Kidney epithelial cell (primary cell): ENCODE measurements at regions not wholly inside any gene's neighbourhood (a gene's known extent, or its start where the extent isn't known, plus 50 kb on each side); places are given as distances from the start of the nearest gene placed in this dataset.
"Not testable (repeated sequence)": the region's sequence is repeated elsewhere in the genome, so short reads cannot be mapped to it uniquely, and the experiment has no call there.

Source experiments
- DNase-seq: peaks from one replicate; pipeline ENCODE4 v3.0.0-alpha.2; 2010; ENCODE audit warnings: low read depth
- H3K27me3 ChIP-seq: 2 replicates; pipeline ENCODE4 v1.6.0; 2011; ENCODE audit warnings: low read length; ENCODE audit not compliant: control insufficient read depth, insufficient read depth
- H3K36me3 ChIP-seq: 2 replicates; pipeline ENCODE4 v1.5.1; 2011; ENCODE audit warnings: low read length; ENCODE audit not compliant: control insufficient read depth, insufficient read depth
- H3K4me3 ChIP-seq: 2 replicates; pipeline ENCODE4 v1.5.1; 2011; ENCODE audit warnings: low read depth, mild to moderate bottlenecking, control low read depth, low read length
- TF ChIP-seq, protein P1 (sequence below): IDR thresholded peaks from 2 replicates; pipeline ENCODE4 v1.5.1; 2011; ENCODE audit warnings: mild to moderate bottlenecking, moderate library complexity, low read length, control low read depth, inconsistent platforms; ENCODE audit not compliant: insufficient read depth, poor library complexity, severe bottlenecking

DNA sequence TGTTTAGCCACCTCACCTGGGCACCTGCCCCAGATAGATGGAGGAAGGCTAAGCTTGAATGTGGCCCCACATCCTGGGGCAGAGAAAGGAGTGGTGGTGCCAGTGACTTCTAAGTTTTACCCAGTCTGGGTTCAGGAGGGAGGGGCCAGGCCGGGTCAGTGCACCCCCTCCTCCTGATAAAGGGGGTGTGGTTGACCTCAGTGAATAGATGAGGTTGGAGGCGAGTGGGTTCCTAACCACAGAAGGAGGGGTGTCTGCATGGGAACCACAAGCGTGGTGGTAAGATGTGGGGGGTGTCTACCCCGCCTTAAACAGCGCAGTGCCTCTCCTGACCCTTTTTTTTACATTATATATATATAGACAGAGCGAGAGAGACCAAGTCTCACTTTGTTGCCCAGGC lies 105.3 kb upstream of the KCTD7 start:
- TF ChIP-seq, protein P1, sequence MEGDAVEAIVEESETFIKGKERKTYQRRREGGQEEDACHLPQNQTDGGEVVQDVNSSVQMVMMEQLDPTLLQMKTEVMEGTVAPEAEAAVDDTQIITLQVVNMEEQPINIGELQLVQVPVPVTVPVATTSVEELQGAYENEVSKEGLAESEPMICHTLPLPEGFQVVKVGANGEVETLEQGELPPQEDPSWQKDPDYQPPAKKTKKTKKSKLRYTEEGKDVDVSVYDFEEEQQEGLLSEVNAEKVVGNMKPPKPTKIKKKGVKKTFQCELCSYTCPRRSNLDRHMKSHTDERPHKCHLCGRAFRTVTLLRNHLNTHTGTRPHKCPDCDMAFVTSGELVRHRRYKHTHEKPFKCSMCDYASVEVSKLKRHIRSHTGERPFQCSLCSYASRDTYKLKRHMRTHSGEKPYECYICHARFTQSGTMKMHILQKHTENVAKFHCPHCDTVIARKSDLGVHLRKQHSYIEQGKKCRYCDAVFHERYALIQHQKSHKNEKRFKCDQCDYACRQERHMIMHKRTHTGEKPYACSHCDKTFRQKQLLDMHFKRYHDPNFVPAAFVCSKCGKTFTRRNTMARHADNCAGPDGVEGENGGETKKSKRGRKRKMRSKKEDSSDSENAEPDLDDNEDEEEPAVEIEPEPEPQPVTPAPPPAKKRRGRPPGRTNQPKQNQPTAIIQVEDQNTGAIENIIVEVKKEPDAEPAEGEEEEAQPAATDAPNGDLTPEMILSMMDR, result no peak
- H3K4me3 ChIP-seq, result no peak overlapping the region
- DNase-seq, result no peak
- no peaks in the 10 kb centered on the region for H3K27me3 ChIP-seq
- no peaks in the 10 kb centered on the region for H3K36me3 ChIP-seq

DNA sequence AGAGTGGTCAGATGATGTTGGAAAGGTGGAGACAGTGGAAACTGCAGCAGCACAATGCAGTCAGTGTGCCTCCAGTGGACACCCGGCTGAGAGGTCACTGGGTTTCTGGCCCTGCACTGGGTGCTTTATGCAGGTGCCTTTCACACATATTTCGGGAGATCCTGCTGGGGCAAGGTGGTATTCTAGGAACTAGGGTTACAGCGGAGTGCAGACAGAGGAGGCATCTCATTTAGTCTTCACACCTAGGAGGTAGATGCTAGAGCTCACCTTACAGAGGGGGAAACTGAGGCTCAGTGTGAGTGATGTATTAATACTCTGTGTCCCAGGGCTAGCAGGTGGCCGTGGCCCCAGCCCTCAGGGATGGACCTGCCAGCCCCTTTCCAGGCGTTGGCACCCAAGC lies 103.9 kb upstream of the KCTD7 start:
- no peaks in the 10 kb centered on the region for H3K36me3 ChIP-seq
- no peaks in the 10 kb centered on the region for H3K27me3 ChIP-seq
- TF ChIP-seq, protein P1, result no peak
- H3K4me3 ChIP-seq, result no peak overlapping the region
- DNase-seq, result no peak

DNA sequence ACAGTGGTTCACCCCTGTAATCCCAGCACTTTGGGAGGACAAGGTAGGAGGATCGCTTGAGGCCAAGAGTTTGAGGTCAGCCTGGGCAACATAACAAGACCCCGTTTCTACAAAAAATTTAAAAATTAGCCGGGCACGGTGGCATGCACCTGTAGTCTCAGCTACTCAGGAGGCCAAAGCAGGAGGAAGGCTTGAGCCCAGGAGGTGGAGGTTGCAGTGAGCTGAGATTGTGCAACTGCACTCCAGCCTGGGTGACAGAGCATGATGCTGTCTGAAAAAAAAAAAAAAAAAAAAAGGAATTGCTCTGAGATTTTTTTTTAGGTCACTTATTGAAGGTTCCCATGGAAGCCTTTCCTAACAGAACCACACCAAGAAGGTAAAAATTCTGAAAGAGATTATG lies 101.9 kb upstream of the KCTD7 start:
- not testable (repeated sequence) for DNase-seq, H3K36me3 ChIP-seq, H3K4me3 ChIP-seq, H3K27me3 ChIP-seq

DNA sequence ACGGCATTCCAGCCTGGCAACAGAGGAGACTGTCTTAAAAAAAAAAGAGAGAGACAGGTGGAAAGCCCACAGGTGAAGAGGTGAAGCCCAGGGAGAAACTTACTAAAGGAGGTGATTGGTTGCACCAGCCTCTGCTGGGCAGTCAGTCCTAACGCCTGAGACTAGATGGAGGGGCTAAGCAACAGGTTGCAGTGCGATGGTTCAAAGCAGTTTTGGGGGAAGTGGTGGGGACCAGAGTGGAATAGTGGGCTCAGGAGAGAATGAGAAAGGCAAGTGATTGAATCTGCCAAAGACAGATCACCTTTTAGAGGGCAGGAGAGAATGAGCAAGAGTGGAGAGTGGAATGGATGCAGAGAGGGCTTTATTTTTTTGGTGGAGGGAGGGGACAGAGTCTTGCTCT lies 100.0 kb upstream of the KCTD7 start:
- TF ChIP-seq, protein P1, result no peak
- Histone ChIP-seq H3K4me3 (no peak overlapping the region), H3K36me3 (no peaks in the 10 kb centered on the region), H3K27me3 (no peaks in the 10 kb centered on the region)
- no peak for DNase-seq

DNA sequence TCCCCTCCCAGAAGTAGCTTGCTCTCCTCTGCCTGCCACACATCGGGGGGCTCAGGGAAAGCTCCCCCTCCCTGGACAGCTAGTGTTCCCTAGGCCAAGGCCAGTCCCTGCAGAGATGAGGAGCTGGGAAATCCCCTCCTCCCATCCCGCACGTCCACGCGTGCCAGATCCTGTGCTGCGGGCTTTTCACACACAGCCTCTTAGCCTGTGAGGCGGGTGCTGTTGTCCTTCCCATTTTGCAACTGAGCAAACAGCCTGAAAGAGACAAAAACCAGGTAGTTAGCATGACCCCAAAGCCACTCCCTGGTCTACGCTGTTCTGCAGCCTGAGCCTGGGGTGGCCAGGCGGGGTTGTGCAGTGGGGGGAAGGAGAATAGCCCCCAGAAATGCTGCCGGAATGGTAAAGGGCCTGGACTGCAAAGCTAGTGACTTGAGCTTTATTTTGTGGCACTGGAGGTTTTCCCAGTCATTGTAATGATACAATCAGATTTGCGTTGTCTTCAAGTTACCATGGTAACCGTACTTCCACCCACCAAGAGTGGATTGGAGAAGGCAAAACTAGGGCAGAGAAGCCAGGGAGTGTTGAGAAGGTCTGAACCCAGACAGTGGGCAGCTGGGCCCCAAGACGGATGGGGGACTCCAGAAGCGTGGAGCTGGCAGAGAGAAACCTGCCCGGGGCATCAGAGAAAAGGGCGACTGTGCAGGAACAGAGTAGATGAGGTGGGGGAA lies 98.6 kb upstream of the KCTD7 start:
- no peak overlapping the region for H3K4me3 ChIP-seq
- no peaks in the 10 kb centered on the region for H3K27me3 ChIP-seq
- DNase-seq, result no peak
- TF ChIP-seq, protein P1, result no peak
- H3K36me3 ChIP-seq, result no peaks in the 10 kb centered on the region

DNA sequence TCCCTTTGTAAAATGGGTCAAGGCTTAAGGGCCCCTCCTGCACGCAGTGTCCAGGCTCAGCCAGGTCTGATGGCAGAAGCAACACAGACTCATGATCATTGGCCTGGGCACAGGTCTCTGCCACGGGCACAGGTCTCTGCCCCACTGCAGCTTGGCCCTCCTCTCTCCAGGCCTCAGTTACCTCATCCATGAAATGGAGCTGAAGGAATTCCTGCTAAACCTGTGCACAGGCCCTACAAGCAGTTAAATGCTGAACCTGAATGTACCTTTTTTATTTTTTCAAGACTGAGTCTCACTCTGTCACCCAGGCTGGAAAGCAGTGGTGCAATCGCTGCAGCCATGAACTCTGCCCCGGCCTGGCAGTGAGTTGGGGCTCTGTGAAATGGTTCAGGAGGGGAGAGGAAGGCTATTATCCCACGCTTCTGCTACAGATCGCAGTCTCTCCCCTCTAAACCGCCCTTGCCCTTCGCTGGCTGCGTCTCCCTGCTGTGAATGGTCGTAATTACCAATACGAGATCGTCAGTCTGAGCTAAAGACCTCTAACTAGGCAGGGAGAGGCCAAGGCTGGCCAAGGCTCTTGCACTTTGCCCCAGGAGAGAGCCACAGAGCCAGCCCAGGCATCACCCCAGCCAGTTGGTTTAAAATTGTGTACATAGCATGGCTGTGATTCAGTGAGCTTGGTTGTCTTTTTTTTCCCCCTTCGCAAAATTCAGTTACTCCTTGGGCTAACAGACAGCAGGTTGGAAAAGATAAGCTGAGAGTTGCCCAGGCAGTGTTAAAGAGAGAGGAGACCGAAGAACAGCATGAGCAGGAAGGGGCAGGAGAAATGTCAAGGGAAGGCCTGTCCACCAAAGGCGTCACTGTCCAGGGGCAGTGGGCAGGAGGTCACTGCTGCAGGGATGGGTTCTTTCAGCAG lies 93.0 kb upstream of the KCTD7 start:
- no peak for DNase-seq
- H3K4me3 ChIP-seq, result no peak overlapping the region
- H3K36me3 ChIP-seq, result peaks cover 1% of the 10 kb centered on the region
- TF ChIP-seq, protein P1, result no peak
- no peaks in the 10 kb centered on the region for H3K27me3 ChIP-seq
